ENCODE measurements at regions not wholly inside any gene's neighbourhood (a gene's known extent, or its start where the extent isn't known, plus 50 kb on each side); places are given as distances from the start of the nearest gene placed in this dataset.

GRCh38 chr14:53896726-53897125 is 59.9 kb downstream of the BMP4 start:
- no peak for DNase-seq (ENCODE audit: extremely low read depth, low read depth)

GRCh38 chr14:53894456-53894855 is 62.2 kb downstream of the BMP4 start:
- no peak for DNase-seq (ENCODE audit: extremely low read depth, low read depth)

- no peak for DNase-seq (ENCODE audit: extremely low read depth, low read depth)
Observed at GRCh38 chr14:53893374-53893773, 63.3 kb downstream of the BMP4 start.

- DNase-seq (ENCODE audit: extremely low read depth, low read depth), result no peak
Observed at GRCh38 chr14:53890611-53891101, 66.0 kb downstream of the BMP4 start.

DNA sequence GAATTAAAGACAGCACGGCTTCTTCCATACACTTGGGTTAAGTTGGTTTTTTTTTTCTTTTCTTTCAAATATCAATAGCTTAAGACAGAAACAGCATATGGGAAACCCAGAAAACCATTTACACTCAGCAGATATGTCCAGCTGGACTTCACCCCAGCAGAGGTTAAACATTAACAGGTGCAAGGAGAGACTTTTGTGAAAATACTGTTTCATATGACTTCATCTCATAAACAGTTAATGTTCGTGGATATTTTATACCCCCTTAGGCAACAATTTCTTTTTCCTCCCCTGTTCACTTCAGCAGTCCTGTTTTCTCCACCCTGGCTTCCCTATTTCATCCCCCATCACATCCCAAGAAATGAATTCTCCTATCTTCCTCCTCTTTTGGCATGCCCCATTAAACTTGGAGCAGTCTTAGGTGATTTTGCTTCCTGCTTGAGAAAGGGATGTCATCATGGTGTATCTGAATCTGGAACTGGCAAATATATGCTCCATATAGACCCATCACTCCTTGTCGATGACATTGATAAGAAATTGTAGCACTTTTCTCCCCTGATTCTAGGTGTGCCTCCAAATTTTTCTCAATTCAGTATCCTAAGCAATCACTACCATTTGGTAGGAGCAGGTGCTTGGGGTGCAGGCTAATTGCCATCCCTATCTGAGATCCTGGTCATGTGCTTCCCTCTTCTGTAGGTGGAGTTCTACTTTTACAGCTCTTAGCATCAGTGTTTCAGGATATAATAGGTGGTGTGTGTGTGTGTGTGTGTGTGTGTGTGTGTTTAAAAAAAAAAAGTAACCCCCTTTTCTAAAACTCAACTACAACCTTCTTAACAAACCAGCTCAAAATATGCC is 67.9 kb downstream of the BMP4 start:
- DNase-seq (ENCODE audit: extremely low read depth, low read depth), result no peak

- no peak for DNase-seq (ENCODE audit: extremely low read depth, low read depth)
Observed at GRCh38 chr14:53885136-53885640, 71.4 kb downstream of the BMP4 start.

DNA sequence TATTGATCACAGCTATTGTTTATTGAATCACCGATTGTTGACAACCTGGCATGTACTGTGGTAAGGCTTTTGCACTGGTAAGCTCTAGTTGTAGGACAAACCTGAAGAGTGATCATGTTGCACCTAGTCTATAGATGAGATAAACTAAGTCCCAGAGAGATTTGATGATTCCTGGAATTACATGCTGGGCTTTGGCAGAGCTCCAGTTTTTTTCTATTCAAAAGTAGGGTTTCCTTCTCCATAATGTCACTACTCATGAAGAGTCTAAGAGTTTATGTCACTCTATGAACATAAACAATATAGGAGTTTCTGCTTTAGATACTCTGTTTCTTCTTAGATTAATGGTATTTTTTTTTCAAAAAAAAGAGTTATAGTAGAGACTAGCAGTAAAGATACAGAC is 72.0 kb downstream of the BMP4 start:
- no peak for DNase-seq (ENCODE audit: extremely low read depth, low read depth)

GRCh38 chr14:53883739-53884138 is 72.9 kb downstream of the BMP4 start:
- no peak for DNase-seq (ENCODE audit: extremely low read depth, low read depth)

GRCh38 chr14:53882684-53883083 is 73.9 kb downstream of the BMP4 start:
- no peak for DNase-seq (ENCODE audit: extremely low read depth, low read depth)

DNA sequence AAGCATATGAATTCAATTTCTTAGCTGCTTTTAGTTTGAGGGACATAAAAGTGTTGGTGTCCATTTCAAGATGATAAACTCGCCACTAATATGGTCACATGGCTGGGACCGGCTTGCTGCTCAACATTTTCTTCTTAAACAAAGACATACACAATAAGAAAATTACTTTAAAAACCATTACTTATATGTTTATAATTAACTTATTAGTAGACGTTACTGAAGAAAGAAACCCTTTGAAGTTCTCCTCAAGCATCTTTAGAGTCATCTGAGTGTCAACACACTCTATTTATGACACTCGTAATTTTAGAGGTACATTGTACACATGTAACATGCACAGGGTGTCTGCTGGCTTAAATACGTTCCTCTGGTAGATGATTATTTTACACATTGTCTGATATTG is 74.7 kb downstream of the BMP4 start:
- no peak for DNase-seq (ENCODE audit: extremely low read depth, low read depth)

DNA sequence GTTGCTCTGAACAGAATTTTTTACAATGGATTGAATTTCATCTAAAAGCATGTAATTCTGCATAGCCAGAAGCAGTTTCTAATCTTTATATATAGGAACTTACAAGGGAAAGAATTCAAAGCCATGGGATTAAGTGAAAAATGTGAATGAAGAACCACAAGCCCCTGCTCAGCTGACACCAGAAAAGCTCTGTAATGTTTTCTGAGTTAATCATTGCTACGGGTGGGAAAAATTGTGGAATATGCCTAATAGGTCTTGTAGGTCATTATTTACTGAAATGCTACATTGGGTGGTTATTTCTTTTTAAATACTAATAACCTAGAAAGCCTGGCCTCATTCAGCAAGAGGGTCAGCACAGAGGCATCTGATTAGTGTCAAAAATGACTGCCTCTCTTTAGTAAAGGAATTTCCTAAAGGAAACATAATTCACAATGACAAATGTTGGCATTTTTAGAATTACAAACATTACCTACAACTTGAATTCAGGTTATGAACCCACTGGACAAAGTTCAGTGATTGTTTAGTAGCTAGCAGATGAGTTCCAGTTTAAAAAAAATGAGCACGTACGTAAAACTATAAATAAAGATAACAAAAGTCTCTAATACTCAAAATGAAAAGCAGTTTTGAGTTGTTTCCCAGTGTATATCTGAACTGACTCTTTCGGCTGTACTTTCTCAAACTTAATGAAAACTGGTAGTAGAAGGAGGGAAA is 75.3 kb downstream of the BMP4 start:
- no peak for DNase-seq (ENCODE audit: extremely low read depth, low read depth)

- no peak for DNase-seq (ENCODE audit: extremely low read depth, low read depth)
Observed at GRCh38 chr14:53880761-53881160, 75.9 kb downstream of the BMP4 start.

DNA sequence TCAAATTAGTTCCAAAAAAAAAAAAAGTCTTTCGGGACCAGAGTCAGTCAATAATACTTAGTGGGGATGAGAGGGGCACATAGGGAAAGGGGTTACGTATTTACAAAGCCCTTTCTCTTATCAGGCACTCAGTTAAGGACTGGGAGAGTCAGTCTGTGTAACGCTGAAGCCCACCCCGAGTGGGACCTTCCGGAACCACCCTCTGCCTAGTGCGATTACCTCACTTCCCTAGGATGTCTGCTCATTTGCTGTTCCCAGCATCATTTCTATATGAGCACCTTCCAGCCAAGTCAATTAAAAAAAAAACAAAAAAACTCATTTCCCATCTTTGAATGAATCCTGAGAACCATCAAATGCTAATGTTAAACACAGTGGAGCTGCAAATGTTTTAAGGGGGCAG is 76.9 kb downstream of the BMP4 start:
- no peak for DNase-seq (ENCODE audit: extremely low read depth, low read depth)

GRCh38 chr14:53879022-53879686 is 77.5 kb downstream of the BMP4 start:
- DNase-seq (ENCODE audit: extremely low read depth, low read depth), result no peak

GRCh38 chr14:53875324-53875897 is 81.2 kb downstream of the BMP4 start:
- no peak for DNase-seq (ENCODE audit: extremely low read depth, low read depth)

DNA sequence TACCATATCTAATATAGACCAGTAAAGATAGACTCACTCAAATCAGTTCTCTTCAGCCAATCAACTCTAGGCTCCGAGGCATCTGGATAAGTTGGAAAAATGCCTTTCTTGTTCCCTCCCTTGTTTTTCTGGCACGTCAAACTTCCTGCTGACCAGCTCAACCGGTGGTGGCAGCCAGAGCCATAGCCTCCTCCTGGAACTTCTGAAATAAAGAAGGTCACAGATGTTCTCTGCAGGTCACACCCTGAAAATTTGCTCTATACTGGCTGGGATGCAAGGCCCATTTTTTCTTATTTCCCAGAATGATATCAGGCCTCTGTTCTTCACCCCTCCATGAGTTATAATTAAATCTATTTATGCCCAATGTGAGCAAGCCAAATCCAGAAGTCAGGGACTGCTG is 81.9 kb downstream of the BMP4 start:
- DNase-seq (ENCODE audit: extremely low read depth, low read depth), result no peak

GRCh38 chr14:53872681-53873089 is 83.9 kb downstream of the BMP4 start:
- DNase-seq (ENCODE audit: extremely low read depth, low read depth), result no peak

DNA sequence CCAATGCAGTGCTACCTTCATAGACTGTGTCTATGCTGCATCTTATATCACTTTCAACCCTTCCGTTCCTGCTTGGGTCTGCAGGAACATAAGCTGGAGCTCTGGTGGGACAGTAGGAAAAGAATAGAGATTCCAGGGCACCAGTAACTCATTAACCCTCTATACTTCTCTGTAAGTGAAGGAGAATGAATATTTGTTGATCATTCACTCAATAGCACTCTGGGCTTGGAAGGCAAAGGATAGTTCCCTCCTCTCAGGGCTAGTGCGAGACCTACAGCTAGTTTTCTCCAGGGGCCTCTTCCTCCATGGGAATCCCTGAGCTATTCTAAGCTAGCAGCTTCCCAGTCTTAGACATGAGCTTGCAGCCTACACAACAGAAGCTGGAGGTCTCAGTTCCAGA is 84.7 kb downstream of the BMP4 start:
- no peak for DNase-seq (ENCODE audit: extremely low read depth, low read depth)

DNA sequence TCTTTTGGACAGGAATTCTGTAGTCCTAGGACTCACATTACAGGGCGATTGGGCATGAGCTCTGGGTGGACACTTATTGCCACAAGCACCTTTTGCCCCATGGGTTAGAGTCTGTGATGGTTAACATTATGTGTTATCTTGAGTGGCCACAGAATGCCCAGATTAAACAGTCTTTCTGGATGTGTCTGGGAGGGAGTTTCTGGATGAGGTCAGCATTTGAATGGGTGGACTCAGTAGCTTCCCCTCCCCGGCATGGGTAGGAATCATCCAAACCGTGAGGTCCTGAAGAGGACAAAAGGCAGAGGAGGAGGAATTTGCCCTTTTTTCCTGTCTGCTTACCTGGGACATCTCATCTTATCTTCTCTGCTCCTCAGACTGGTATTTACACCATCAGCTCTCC is 85.6 kb downstream of the BMP4 start:
- no peak for DNase-seq (ENCODE audit: extremely low read depth, low read depth)

GRCh38 chr14:53865711-53866110 is 90.9 kb downstream of the BMP4 start:
- no peak for DNase-seq (ENCODE audit: extremely low read depth, low read depth)

- no peak for DNase-seq (ENCODE audit: extremely low read depth, low read depth)
Observed at GRCh38 chr14:53861781-53862180, 94.8 kb downstream of the BMP4 start.
